Neuronal stem cell (in vitro differentiated cells): ENCODE measurements at regions not wholly inside any gene's neighbourhood (a gene's known extent, or its start where the extent isn't known, plus 50 kb on each side); places are given as distances from the start of the nearest gene placed in this dataset.

ENCODE experiments used
- DNase-seq: peaks from one replicate; pipeline ENCODE4 v3.0.0-alpha.2; 2013; ENCODE audit warnings: low spot score
- H2AFZ ChIP-seq: one replicate; pipeline ENCODE4 v1.6.1; 2013; ENCODE audit warnings: mild to moderate bottlenecking, low read length, inconsistent platforms
- H2AK5ac ChIP-seq: 2 replicates; pipeline ENCODE4 v1.6.1; 2013; ENCODE audit warnings: low read depth, mild to moderate bottlenecking, inconsistent platforms, low read length, moderate library complexity, mixed read lengths
- H2BK120ac ChIP-seq: 2 replicates; pipeline ENCODE4 v1.6.1; 2013; ENCODE audit warnings: low read depth, mild to moderate bottlenecking, inconsistent platforms, low read length, moderate library complexity, mixed read lengths
- H2BK12ac ChIP-seq: one replicate; pipeline ENCODE4 v1.6.1; 2013; ENCODE audit warnings: low read length, inconsistent platforms
- H2BK15ac ChIP-seq: 2 replicates; pipeline ENCODE4 v1.6.1; 2013; ENCODE audit warnings: mild to moderate bottlenecking, low read length, inconsistent platforms, mixed read lengths
- H2BK5ac ChIP-seq: one replicate; pipeline ENCODE4 v1.6.1; 2013; ENCODE audit warnings: inconsistent platforms, mild to moderate bottlenecking, low read length, moderate library complexity
- H3K14ac ChIP-seq: one replicate; pipeline ENCODE4 v1.6.1; 2013; ENCODE audit warnings: low read length, inconsistent platforms
- H3K18ac ChIP-seq: 2 replicates; pipeline ENCODE4 v1.6.1; 2013; ENCODE audit warnings: low read length, inconsistent platforms
- H3K23ac ChIP-seq: 2 replicates; pipeline ENCODE4 v1.6.1; 2013; ENCODE audit warnings: low read depth, mild to moderate bottlenecking, mixed read lengths, low read length, inconsistent platforms; ENCODE audit not compliant: poor library complexity
- H3K27ac ChIP-seq: replicated peaks from 3 replicates; pipeline ENCODE4 v1.5.1; 2013; ENCODE audit warnings: low read length, inconsistent platforms
- H3K27me3 ChIP-seq, 3 experiments: 2 replicates each; pipeline ENCODE4 v1.6.1; 2013; ENCODE audit warnings: low read length in 3 of 3, mild to moderate bottlenecking in 2 of 3, inconsistent platforms in 1 of 3, low read depth in 1 of 3, mixed read lengths in 1 of 3, moderate library complexity in 1 of 3; ENCODE audit not compliant: control insufficient read depth in 3 of 3, insufficient read depth in 3 of 3
- H3K36me3 ChIP-seq, 2 donors: replicated peaks in 1 of 2; 2 replicates each; pipeline ENCODE4 v1.6.1; 2013; ENCODE audit warnings: low read length in 2 of 2; ENCODE audit not compliant: control insufficient read depth in 2 of 2, insufficient read depth in 2 of 2
- H3K4ac ChIP-seq: 2 replicates; pipeline ENCODE4 v1.6.1; 2013; ENCODE audit warnings: inconsistent platforms, mild to moderate bottlenecking, low read length, moderate library complexity
- H3K4me1 ChIP-seq, 2 donors: 1 replicate in 1 of 2; 2 replicates in 1 of 2; pipeline ENCODE4 v1.6.1; 2013; ENCODE audit warnings: low read length in 2 of 2, low read depth in 1 of 2; ENCODE audit not compliant: control insufficient read depth in 2 of 2, insufficient read depth in 1 of 2
- H3K4me2 ChIP-seq: one replicate; pipeline ENCODE4 v1.6.1; 2013; ENCODE audit warnings: mild to moderate bottlenecking, low read length, inconsistent platforms; ENCODE audit not compliant: insufficient read depth, poor library complexity, severe bottlenecking
- H3K4me3 ChIP-seq, 2 donors: 2 replicates each; pipeline ENCODE4 v1.5.1; 2013; ENCODE audit warnings: low read length in 2 of 2, mild to moderate bottlenecking in 2 of 2, inconsistent platforms in 1 of 2, moderate library complexity in 1 of 2
- H3K79me1 ChIP-seq: one replicate; pipeline ENCODE4 v1.6.1; 2013; ENCODE audit warnings: low read depth, mild to moderate bottlenecking, inconsistent platforms, low read length, moderate library complexity
- H3K9ac ChIP-seq: one replicate; pipeline ENCODE4 v1.6.1; 2013; ENCODE audit warnings: mild to moderate bottlenecking, low read depth, low read length, inconsistent platforms; ENCODE audit not compliant: poor library complexity
- H3K9me3 ChIP-seq, 2 donors: replicated peaks in 1 of 2; 2 replicates each; pipeline versions ENCODE3 to v1.6.1; 2013; ENCODE audit warnings: low read length in 2 of 2, mild to moderate bottlenecking in 2 of 2, inconsistent platforms in 1 of 2, low read depth in 1 of 2, mixed read lengths in 1 of 2, moderate library complexity in 1 of 2; ENCODE audit not compliant: control insufficient read depth in 2 of 2, insufficient read depth in 1 of 2
- H4K8ac ChIP-seq: one replicate; pipeline ENCODE4 v1.6.1; 2013; ENCODE audit warnings: low read depth, mild to moderate bottlenecking, inconsistent platforms, low read length, moderate library complexity
- H4K91ac ChIP-seq: one replicate; pipeline ENCODE4 v1.6.1; 2013; ENCODE audit warnings: low read length, low read depth, mild to moderate bottlenecking, inconsistent platforms; ENCODE audit not compliant: poor library complexity
- WGBS, 2 donors: extraction: QIAGEN DNeasy Blood & Tissue Kit; methylation state at CpG; one replicate each; pipeline ENCODE4 v1.1.7; 2013; ENCODE audit warnings: missing lambda C conversion rate in 2 of 2, mixed read lengths in 1 of 2; ENCODE audit not compliant: insufficient read length in 2 of 2, insufficient replicate concordance in 1 of 2; ENCODE audit errors: extremely low coverage in 2 of 2; 5-methylcytosine and 5-hydroxymethylcytosine counted together

GRCh38 chr4:11929080-11929479, 500.4 kb upstream of the HS3ST1 start:
- H3K23ac ChIP-seq, result no peak overlapping the region
- H3K4me3 ChIP-seq, result no peak overlapping the region
- no peak overlapping the region for H2BK12ac ChIP-seq
- no peaks in the 10 kb centered on the region for H3K36me3 ChIP-seq
- H3K14ac ChIP-seq, result no peak overlapping the region
- no peak overlapping the region for H3K9ac ChIP-seq
- no CpG with 5 or more reads among the region's 1 CpG for WGBS, 2 donors
- H3K79me1 ChIP-seq, result no peaks in the 10 kb centered on the region
- peaks cover 0 to 2% of the 10 kb centered on the region in 2 donors for H3K4me1 ChIP-seq
- H2BK5ac ChIP-seq, result no peak overlapping the region
- DNase-seq, result no peak
- H2BK15ac ChIP-seq, result no peak overlapping the region
- no peak overlapping the region for H2AK5ac ChIP-seq
- no peaks in the 10 kb centered on the region for H3K9me3 ChIP-seq
- H4K91ac ChIP-seq, result no peak overlapping the region
- no peak overlapping the region for H3K4ac ChIP-seq
- no peak overlapping the region for H2BK120ac ChIP-seq
- no peak overlapping the region for H3K27ac ChIP-seq
- no peak overlapping the region for H3K18ac ChIP-seq
- no peak overlapping the region for H3K4me2 ChIP-seq
- no peaks in the 10 kb centered on the region for H3K27me3 ChIP-seq
- H2AFZ ChIP-seq, result no peak overlapping the region
- H4K8ac ChIP-seq, result no peak overlapping the region

GRCh38 chr4:11919316-11919715, 490.6 kb upstream of the HS3ST1 start:
- DNase-seq, result no peak
- Histone ChIP-seq H3K27ac (no peak overlapping the region), H3K4me1 (peaks cover 1 to 10% of the 10 kb centered on the region in 2 donors), H3K23ac (no peak overlapping the region), H3K18ac (no peak overlapping the region), H3K9ac (no peak overlapping the region), H2AK5ac (no peak overlapping the region), H2AFZ (no peak overlapping the region), H3K4me2 (no peak overlapping the region), H2BK5ac (no peak overlapping the region), H2BK12ac (no peak overlapping the region), H4K91ac (no peak overlapping the region), H4K8ac (no peak overlapping the region), H3K9me3 (peaks cover 3% of the 10 kb centered on the region in 2 donors), H3K14ac (no peak overlapping the region), H3K27me3 (no peaks in the 10 kb centered on the region), H3K36me3 (no peaks in the 10 kb centered on the region), H2BK15ac (no peak overlapping the region), H3K79me1 (no peaks in the 10 kb centered on the region), H3K4me3 (no peak overlapping the region), H3K4ac (no peak overlapping the region), H2BK120ac (no peak overlapping the region)
- no CpG with 5 or more reads among the region's 1 CpG for whole genome bisulfite sequencing, 2 donors

DNA sequence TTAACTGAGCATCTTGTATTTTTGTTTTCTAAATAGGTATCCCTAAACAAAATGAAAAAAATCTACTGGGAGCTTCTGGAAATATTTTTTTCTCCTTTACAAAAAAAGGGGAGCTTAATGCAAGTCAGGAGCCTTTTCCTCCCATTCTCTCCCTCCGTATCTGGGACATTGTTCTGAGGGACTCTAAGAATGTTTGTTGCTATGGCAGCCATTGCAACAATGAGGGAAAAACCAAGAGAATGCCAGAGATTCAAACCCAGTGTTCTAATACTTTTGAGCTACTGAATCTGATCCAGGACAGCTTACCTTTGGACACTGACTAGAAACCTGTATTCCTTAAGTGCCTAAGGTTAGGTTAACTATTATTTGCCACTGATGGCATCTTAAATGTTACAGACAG, 485.7 kb upstream of the HS3ST1 start:
- DNase-seq, result peak; percentile 82
- peak overlapping the region; percentile 84 for H3K27ac ChIP-seq
- whole genome bisulfite sequencing, 2 donors, result no CpG with 5 or more reads among the region's 1 CpG

DNA sequence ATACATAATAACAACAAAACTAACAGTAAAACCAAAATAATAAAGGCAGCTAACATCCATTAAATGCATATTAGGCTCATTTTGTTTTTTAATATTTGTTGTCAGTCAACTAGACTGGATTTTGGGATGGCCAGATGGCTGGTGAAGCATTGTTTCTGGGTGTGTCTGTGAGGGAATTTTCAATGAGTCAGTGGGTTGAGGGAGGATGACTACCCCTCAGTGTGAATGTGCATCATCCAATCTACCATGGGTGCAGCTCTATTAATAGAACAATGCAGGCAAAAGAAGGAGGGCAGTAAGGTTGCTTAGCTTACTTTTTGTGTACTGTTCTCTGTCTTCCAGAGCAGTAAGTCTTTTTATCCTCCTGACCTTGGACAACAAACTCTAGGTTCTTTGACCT, 484.2 kb upstream of the HS3ST1 start:
- Histone ChIP-seq H4K91ac (no peak overlapping the region), H3K36me3 (no peaks in the 10 kb centered on the region), H3K14ac (no peak overlapping the region), H2AK5ac (no peak overlapping the region), H3K4me2 (no peak overlapping the region), H2BK12ac (no peak overlapping the region), H3K9me3 (peaks cover 0 to 2% of the 10 kb centered on the region in 2 donors), H4K8ac (no peak overlapping the region), H3K4me3 (no peak overlapping the region), H2BK15ac (no peak overlapping the region), H3K27ac (no peak overlapping the region), H3K18ac (no peak overlapping the region), H3K4me1 (peaks cover 11 to 18% of the 10 kb centered on the region in 2 donors), H3K9ac (no peak overlapping the region), H3K4ac (no peak overlapping the region), H2BK120ac (no peak overlapping the region), H2BK5ac (no peak overlapping the region), H2AFZ (peak overlapping the region; percentile 18), H3K79me1 (no peaks in the 10 kb centered on the region), H3K23ac (no peak overlapping the region), H3K27me3 (no peaks in the 10 kb centered on the region)
- DNase-seq, result no peak

More for the DNA sequence above, 485.7 kb upstream of the HS3ST1 start:
- no peak overlapping the region for H2AFZ ChIP-seq
- H3K4me2 ChIP-seq, result no peak overlapping the region
- H3K23ac ChIP-seq, result no peak overlapping the region
- H4K91ac ChIP-seq, result no peak overlapping the region
- H2BK5ac ChIP-seq, result no peak overlapping the region
- H2BK15ac ChIP-seq, result no peak overlapping the region
- H2AK5ac ChIP-seq, result no peak overlapping the region
- H3K27me3 ChIP-seq, result no peaks in the 10 kb centered on the region
- no peak overlapping the region for H2BK12ac ChIP-seq
- peaks cover 9 to 18% of the 10 kb centered on the region in 2 donors for H3K4me1 ChIP-seq
- H3K36me3 ChIP-seq, result no peaks in the 10 kb centered on the region
- H3K4me3 ChIP-seq, result no peak overlapping the region
- H4K8ac ChIP-seq, result no peak overlapping the region
- no peak overlapping the region for H3K18ac ChIP-seq
- H2BK120ac ChIP-seq, result no peak overlapping the region
- H3K14ac ChIP-seq, result no peak overlapping the region
- no peaks in the 10 kb centered on the region for H3K79me1 ChIP-seq
- H3K4ac ChIP-seq, result no peak overlapping the region
- peaks cover 0 to 3% of the 10 kb centered on the region in 2 donors for H3K9me3 ChIP-seq
- H3K9ac ChIP-seq, result no peak overlapping the region
